Right renal cortex interstitium (tissue), 3 donors: ENCODE measurements at regions not wholly inside any gene's neighbourhood (a gene's known extent, or its start where the extent isn't known, plus 50 kb on each side); places are given as distances from the start of the nearest gene placed in this dataset.
"Not testable (repeated sequence)": the region's sequence is repeated elsewhere in the genome, so short reads cannot be mapped to it uniquely, and the experiment has no call there.

Source experiments
- DNase-seq, 3 donors: peaks; one replicate each; pipeline ENCODE4 v3.0.0-alpha.2; 2013; ENCODE audit warnings: low read depth in 3 of 3, low spot score in 2 of 3

DNA sequence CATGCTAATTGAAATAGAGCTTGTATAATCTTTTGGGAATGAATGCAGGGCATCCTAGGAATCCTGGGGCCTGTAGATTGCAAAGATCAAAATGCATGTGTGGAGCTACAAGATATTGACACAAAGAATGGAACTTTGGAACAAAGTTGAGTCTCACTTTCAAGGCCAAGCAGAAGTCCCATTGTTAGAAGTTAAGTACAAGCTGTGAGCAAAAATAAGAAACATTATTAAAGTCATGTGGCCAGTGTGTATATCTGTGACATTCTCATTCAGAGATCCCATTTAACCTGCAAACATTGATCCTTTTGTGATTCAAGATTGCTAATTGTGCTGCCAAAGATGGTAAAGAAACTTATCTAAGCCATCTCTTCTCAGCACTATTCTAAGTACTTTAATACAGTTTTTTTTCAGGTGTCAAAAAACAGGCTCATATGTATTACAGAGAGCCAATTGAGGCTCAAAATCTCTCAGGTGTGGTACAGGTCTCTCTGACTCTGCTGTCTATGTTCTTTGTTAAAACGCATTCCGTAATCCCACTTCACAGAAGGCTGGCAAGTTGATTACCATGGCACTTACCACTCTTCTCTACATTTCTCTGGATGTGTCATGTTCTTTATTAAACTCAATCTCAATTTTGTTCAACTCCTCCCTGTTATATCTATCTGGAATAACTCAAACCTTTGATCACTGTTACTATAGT, 704.4 kb upstream of the NEGR1 start:
- DNase-seq, result no peak

DNA sequence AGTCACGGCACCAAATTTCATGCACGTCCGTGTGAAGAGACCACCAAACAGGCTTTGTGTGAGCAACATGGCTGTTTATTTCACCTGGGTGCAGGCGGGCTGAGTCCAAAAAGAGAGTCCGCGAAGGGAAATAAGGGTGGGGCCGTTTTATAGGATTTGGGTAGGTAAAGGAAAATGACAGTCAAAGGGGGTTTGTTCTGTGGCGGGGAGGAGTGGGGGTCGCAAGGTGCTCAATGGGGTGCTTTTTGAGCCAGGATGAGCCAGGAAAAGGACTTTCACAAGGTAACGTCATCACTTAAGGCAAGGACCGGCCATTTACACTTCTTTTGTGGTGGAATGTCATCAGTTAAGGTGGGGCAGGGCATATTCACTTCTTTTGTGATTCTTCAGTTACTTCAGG, 702.7 kb upstream of the NEGR1 start:
- DNase-seq, result not testable (repeated sequence)

DNA sequence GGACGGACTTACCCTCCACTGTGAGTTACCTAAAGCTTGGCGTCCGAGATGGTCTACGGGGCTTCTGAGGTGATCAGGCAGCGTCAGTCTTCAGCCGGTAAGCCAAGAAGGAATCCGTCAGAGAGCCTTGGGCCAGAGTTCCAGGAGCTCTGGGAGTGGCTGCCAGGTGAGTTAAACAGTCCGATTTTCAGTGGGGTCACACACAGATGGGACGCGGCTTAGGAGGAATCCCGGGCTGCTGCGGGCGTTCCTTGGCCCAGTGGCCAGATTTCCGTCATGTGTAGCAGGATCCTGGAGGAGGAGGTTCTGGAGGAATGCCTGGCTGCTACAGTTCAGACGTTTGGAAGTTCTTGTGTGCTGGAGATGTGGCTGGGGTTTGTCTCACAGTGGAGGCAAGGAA, 700.7 kb upstream of the NEGR1 start:
- not testable (repeated sequence) for DNase-seq

DNA sequence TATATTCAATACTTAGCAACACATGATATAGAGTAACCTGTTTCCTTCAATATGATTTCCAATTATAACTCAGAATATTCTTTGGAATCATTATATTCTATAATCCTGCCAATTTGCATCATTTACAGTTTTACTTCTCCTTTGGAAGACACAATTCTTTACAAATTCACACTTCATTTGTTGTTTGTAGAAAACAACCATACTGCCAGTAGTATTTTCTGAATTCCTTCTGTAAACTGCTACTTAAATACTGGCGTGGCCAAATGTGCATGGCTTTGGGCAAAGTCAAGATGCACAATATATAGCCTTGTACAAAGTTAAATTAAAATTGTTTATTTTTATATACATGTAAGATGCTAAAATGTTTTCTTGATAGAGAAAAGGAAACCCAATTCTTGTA, 687.1 kb upstream of the NEGR1 start:
- no peak for DNase-seq

DNA sequence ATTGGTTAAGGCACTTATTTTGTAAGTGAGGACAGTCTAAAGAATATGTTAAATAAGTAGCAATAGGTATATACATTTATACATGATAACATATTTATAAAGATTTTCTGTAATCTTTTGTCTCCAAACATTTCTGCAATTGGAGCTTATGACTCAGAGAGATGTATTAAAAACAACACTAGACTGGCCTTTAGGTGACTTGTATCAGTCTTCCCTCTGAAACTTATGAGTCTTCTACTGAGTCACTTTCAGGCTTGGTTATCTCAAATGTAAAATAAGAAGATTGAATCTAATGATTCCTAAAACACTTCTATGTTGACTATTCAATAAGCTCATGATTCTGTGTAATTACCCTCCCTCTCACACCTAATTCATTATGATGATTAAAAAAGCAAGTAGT, 672.6 kb upstream of the NEGR1 start:
- no peak for DNase-seq

DNA sequence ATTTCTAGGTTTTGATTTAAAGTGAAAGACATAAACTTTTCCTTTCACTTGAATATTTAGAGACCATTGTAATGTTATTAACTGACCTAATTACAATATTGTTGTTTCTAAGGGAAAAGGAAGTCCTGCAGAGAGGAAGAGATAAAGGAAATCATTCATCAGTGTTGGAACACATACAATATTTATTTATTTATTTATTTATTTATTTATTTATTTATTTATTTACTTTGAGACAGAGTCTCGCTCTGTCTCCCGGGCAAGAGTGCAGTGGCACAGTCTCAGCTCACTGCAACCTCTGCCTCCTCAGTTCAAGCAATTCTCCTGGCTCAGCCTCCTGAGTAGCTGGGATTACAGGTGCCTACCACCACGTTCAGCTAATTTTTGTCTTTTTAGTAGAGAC, 668.6 kb upstream of the NEGR1 start:
- not testable (repeated sequence) for DNase-seq

DNA sequence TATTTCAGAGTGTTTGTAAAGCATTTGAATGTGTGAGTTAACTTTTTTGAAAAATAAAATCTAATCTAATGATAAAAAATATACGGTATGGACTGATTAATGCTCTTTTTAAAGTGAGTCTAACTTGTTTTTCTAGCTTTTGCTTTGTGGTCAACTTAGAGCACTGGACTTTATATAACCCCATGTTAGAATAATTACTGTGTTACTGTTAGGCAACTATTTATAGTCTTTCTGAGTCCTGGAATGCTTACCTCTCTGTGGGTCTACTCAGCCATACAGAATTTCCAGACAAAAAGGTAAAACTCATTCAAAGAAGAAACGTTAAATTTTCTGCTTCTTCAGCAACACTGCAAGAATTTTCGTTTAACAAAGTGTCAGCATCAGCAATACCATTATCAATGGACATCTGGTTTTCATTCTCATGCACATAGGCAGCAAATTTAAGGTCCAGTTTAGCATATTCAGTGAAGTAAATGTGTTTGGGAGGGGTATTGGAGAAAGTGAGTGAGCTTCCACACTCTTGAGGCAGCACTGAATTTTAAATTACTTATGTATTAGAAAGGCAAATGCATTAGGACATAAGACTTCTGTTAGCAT, 664.7 kb upstream of the NEGR1 start:
- no peak for DNase-seq

DNA sequence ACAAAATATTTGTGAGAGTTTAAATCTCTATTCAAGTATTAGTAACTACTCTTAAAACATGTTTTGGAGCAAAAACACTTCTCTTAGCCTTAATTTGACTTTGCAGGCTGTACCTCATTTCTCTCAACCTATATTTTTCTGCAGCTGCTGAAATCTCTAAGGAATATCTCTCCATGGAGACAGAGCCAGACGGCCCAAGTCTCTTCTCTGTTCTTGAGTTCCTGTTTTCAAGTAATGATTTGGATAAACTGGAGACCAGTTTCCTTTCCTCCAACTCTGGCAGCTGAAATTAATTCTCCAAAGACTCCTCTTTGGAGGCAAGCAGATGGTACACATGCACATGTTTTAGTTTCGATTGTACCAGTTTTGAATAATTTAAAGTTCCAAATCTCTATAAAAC, 659.7 kb upstream of the NEGR1 start:
- DNase-seq, result no peak

DNA sequence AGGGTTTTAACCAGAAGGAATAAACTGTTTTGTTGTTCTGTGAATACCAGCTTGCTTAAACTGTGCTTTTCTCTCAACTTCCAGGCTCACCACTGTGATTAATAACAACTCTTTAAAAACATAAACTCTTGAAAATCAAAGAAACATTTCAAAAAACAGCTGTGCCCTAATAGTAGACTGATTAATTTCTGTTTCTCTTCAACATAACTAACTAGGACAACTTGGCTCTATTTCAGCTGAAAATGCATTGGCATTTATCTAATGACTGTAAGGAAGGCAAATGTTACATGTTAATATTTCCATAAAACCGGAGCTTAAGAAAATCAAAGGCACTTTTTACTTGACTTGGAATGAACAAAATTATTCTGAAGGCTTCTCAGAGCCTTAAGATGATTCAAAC, 656.1 kb upstream of the NEGR1 start:
- no peak for DNase-seq

DNA sequence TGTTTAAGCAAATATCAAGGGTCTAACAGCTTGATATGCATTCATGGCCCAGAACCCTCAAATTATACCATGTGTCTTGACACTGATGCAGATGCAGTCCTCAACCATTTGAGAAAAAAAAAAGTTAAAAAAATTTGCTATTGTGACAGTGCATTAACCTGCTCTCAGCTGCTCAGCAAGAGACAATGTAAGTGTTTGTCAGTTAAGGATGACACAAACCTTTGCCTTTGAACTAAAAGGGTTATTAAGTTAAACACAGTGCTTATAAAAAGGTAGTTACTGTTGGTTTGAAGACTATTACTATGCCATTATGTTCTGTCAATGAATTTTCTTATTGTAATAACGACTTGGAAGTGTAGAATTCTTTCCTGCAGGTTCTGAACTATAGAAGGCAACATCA, 655.6 kb upstream of the NEGR1 start:
- DNase-seq, result no peak

DNA sequence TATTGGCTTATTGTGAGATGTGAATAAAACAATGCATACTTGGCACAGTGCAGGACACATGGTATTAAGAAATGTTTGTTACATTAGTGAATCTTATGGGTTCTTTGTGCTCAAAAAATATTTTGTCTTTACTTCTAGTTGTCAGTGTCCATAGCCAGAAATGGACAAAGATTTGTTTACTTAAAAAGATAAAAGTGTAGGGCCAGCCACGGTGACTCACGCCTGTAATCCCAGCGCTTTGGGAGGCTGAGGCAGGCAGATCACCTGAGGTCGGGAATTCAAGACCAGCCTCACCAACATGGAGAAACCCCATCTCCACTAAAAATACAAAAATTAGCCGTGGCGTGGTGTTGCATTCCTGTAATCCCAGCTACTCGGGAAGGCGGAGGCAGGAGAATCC, 654.6 kb upstream of the NEGR1 start:
- DNase-seq, result no peak

DNA sequence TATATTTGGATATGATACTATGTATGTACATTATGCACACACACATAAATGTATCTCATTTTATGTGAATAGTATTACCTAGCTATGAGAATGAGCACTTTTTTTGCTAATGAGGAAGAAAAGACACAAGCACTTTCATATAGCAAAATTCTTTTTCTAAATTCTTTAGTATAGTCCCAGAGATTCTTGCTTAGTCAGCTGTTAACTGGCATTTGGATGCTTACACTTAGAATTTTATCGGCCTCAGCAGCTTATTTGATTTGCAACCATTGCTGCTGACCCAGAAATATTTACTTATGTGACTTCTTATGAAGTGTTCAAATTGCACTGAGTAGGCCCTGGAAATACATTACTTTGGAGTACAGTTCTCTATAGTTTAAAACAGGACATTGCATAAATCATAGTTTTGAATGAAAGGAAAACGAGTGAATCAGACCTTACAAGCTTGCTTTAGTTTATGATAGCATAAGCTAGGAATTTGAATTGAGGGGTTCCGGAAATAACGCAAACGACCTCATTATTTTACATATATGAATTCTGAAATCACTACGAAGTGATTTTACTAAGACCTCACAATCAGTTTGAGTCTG, 653.9 kb upstream of the NEGR1 start:
- no peak for DNase-seq

DNA sequence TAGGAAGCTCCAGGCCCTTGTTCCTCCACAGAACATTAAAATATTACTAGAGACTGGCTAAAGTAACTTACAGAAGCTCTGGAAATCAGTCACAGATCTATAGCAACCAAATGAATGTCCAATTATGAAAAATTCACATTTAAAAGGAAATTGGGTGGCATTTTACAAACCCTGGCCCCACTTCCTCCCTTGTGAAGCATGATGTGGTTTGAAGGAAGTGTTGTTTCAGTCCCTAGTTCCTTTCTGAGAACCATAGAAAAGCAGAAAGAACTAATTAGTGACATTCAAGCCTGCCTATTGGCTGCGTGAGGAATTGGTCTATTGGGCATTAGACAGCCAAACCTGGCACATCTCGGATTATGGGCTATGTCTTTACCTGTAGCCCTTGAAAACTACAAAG, 649.7 kb upstream of the NEGR1 start:
- no peak for DNase-seq

DNA sequence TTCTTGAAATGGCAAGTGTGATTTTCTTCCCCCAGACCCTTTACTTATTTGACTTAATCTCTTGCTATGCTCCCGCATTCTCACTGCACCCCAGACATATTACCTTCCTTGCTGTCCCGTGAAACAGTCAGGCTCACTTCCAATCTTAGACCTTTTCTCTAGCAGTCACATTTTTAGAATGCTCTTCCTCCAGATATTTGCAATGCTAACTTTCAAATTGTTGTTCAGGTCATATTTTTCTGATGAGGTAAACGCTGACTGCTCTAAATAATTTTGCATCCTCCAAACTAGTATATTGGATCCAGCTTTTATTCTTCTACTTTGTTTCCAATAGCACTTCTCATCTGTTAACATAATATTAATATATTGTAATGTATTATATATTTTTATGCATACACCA, 648.2 kb upstream of the NEGR1 start:
- DNase-seq, result no peak

DNA sequence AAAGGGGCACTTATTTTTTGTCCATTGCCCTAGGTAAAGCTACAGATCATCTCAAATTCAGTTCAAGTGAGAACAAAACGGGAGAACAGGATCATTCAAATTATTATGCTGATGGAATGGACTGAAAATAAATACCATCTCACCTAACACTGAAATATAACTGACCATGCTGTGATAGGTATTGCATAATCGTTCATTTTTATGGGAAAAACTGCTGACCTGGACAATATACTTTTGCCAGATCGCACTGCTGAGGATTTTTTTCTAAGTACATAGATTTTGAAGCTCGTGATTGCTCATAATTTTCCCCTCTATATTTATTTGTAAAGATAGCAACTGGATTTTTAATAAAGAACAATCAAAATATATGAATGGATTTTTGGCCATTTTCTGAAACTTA, 636.6 kb upstream of the NEGR1 start:
- no peak for DNase-seq

DNA sequence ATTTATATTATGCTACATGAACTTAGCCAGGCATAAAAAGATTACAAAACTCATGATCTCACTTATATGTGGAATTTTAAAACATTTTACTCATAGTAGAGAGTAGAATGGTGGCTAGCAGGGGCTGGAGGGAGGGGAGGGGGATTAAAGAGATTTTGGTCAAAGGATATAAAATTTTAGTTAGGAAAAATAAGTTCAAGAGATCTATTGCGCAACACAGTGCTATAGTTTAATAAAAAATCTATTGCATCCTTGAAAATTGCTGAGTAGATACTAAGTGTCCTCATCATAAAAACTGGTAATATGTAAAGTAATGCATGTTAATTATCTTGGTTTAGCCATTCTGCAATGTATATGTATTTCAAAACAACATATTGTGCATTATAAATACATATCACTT, 635.6 kb upstream of the NEGR1 start:
- no peak for DNase-seq

DNA sequence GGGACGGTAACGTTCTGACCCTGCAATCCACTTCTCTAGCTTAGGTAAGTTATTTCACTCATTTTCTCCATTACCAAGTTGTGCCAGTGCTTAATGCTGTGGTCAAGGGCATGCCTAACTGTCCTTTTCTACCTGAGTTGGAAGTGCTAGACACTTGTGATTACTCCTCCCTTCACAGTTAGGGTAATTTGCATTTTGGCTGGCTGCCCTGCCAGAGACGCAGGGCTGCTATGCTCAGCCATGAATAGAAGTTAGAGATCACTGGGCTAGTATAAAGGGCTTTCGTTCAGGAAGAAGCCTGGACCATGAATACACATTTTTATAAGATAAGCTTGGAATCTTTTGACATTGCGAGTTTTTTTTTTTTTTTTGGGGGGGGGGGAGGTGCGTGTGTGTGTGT, 633.2 kb upstream of the NEGR1 start:
- DNase-seq, result no peak

DNA sequence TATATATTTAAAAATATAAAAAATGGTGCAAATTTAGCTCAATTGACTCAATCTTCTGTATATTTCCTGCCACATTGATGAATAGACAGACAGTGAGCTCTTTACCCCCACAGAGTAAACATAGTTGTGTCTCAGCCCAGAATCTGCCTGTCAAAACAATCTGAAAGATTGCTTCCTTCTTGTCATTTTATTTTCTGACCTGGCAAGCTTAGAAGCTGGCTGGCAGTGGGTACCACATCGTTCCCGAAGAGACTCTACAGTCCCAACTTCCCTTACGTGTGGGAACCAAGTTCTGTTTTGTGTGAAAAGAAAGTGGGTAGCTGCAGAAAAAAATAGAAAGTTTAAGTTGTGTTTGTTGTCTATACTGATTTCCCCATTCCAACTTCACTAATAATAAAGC, 629.3 kb upstream of the NEGR1 start:
- DNase-seq, result no peak

DNA sequence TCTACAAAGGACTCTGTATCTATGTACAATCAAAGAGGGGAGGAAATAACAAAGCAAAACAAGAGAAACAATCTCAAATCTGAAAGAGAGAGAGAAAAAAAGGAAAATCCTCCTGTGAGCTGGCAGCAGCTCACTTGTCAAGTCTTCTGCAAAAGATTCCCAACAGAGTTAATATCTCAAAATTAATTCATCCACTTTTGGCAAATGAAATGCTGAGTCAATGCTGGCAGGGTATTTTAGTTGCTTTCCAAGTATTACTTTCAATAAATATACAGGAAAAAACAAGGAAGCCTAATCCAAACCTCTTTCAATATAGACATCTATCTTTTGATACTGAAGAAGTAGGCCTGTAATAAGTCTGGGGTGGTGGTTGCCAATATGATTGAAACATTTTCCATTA, 613.9 kb upstream of the NEGR1 start:
- DNase-seq, result no peak

DNA sequence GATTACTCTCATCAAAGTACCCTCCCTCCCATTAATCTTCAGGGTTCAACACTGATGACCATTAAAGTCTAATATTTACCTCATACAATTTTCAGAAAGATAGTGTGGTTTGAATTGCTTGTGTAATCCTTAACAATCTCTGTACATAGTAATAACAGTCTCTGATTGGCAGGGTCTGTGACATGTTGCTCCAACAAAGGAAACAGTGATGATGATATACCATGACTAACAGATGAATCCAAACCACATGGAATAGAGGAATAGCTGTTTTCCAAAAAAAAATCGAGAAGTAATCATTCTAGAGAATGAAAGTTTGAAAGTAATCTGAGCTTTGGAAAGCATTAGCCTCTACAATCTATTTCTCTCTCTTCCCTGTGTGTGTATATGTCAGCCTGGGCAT, 610.1 kb upstream of the NEGR1 start:
- no peak for DNase-seq

DNA sequence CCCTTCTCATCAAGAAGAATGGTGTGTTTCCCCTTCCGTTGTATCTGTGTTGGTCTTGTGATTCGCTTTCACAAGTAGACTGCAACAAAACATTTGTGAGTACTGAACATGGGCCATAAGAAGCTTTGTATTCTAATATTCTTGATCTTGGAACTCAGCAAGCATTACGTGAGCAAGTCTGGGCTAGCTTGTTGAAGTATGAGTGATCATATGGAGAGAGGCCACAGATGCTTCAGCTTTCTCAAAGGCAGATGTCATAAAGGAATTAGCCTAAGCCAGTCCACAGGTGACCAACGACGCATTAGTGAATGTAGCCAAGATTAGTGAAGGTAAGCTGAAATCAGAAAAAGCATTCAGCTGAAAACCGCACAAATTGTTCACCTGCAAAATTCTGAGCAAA, 609.6 kb upstream of the NEGR1 start:
- no peak for DNase-seq

DNA sequence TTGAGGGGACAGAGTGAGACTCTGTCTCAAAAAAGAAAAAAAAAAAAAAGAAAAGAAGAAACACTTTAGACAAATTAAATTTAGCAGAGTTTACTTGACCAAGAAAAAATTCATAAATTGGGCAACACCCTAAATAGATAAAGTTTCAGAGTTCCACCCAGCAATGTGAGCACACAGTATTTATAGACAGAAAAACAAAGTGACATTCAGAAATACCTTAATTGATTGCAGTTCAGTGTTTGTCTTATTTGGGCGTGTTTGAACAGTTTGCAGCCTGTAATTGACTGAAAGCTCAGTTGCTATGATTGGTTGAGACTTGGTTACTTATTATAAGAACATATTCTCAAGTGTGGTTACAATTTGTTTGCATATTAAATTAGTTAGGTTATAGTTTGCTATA, 603.5 kb upstream of the NEGR1 start:
- no peak for DNase-seq

DNA sequence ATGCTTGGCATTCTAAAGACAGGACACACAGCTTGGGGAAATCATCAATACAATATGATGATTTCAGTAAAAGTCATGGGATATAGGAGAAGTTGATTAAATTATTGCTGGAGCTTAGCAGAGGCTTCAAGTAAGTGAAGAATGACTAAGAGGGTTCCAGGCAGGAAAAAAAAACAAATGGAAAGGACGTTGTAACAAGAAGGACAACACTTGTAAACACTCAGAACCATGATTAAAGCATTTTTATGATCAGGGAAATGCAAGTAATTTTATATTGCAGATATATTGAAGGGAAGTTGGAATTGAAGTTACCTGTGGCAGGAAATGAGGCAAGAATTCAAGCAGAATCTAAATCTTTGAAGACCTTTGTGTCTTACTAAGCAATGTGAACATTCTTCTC, 602.7 kb upstream of the NEGR1 start:
- DNase-seq, result no peak
